ENCODE measurements at regions not wholly inside any gene's neighbourhood (a gene's known extent, or its start where the extent isn't known, plus 50 kb on each side); places are given as distances from the start of the nearest gene placed in this dataset.
"Not testable (repeated sequence)": the region's sequence is repeated elsewhere in the genome, so short reads cannot be mapped to it uniquely, and the experiment has no call there.

- no peak for DNase-seq (ENCODE audit: low spot score)
These were observed 165.9 kb upstream of the ARHGAP5 start for GRCh38 chr14:31911160-31911559.

GRCh38 chr14:31913370-31913769 is 163.7 kb upstream of the ARHGAP5 start:
- DNase-seq (ENCODE audit: low spot score) = no peak

GRCh38 chr14:31918289-31918688 is 158.8 kb upstream of the ARHGAP5 start:
- not testable (repeated sequence) for DNase-seq (ENCODE audit: low spot score)

GRCh38 chr14:31920001-31920400 is 157.1 kb upstream of the ARHGAP5 start:
- no peak for DNase-seq (ENCODE audit: low spot score)

DNA sequence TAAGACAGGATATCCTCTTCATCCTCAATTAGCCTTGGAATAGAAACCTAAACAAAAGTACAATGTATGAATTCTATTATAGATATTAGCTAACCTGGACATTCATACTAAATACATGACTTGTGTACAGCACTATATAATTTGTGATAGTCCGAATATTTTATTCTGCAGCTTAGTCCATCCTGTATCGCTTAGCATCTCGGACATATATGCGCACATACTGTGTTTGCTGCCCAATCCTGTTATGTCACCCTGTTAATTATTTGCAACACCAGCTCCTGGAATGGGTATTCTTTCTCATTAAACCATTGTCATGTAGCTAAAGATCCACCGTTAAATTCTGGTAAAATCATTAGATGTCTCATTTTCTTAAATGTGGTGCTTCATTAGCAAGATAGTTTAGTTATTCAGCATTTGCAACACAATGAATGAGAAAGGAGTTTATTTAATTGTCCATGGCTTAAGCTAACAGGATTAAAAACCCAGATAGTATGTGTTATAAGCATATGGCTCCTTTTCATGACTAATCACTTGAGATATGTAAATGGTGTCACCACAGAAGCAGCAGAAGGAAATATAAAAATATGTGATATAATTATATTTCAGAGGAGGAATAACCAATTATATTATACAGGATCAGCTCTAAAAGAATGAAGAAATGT is 156.0 kb upstream of the ARHGAP5 start:
- DNase-seq (ENCODE audit: low spot score) = no peak

DNA sequence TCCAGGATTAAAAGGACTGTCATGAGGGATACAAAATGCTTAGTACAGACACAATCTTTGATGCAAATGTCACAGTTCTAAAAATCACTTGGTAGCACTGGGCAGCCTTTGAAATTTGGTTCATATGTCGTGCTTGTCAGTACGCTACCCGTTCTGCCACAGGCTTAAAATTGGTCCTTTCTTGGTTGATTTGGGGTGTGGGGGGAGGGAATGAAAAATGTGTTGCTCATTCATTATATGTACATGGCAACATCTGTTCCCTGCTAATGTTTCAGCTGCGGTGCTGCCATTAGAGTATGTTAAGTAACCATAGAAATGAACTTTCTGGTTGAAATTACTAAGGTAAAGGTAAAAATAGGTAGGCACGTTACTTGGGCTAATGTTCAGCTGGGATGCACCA is 155.4 kb upstream of the ARHGAP5 start:
- no peak for DNase-seq (ENCODE audit: low spot score)

GRCh38 chr14:31926123-31926522 is 151.0 kb upstream of the ARHGAP5 start:
- DNase-seq (ENCODE audit: low spot score) = no peak

DNA sequence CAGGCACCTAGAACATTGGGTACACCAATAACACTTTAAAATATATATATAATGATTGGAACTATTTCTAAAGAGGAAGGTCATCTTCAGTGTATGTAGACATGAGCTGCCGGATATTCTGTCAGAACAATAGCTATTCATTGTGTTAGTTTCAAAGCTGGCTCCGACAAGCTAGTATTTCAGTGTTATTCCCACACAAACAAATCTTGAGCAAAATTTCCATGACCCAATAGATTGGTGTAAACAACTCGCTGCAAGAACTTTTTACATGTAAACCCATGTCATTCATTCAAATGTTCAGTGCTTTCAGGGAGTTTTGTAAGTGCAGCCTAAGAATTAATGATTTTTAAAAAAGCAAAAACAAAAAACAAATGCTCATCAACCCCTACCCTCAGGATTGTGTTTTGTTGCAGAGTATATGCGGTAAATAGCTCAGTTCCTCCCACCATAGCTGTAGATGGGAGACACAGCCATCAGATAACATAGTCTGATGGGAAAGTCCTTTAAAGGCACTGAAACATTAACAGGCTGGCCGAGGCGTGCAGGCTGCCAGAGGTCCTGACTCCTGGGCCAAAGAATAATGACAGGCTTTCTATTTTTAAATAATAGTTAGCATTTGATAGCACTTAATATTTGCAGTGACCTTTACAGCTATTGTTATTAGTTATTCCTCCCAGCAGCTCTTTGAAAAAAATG is 150.3 kb upstream of the ARHGAP5 start:
- no peak for DNase-seq (ENCODE audit: low spot score)

DNA sequence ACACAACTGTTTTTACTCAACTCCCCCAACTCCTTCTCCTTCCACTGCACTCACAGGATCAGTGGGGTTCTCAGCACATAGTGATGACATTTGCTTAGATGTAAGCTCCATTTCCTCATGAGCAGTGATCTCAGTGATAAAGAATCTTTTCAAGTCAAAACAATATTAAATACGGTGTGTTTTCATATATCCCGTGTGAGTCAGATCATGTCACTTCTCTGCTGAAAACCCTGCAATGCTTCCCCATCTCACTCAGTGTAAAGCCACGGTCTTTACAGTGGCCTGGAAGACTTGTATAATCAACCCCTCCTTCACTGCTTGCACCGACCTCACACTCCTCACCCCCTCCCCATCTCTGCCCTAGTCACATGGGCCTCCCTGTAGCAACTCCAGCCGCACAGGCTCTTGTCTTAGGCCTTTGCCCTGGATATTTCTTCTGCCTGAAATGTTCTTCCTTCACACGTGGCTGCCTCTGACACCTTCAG is 149.7 kb upstream of the ARHGAP5 start:
- peak; percentile 91 for DNase-seq (ENCODE audit: low spot score)

- DNase-seq (ENCODE audit: low spot score) = no peak
These were observed 147.0 kb upstream of the ARHGAP5 start for GRCh38 chr14:31930070-31930469.

DNA sequence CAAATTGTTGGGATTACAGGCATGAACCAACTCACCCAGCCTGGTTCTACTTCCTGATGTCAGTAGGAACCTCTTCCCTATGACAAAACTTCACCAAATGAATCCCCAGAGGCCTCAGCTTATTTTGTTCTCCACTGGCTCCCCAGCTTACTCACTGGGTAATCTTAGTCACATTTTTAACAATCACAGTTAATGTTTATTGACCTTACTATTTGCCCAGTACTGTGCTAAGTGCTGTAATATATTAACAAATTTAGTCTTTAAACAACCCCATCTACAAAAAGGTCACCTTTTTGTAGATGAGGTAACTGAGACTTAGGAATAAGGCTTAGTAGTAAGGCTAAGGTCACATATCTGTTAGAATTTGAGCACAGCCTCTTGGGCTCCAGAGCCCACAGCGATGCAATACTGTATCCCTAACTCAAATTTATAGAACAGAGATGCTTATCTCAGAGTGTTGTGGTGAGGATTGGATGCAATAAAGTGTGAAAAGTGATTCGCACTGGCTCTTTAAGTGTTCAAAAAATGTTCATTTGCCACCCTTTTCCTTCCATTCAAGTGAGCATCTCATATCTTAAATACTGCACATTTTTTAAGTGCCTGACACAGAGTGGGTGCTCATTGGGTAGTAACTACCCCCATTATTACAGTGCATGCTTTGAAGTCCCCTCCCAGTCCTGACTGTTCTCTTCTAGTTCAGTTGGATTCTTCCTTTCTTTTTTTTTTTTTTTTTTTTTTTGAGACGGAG is 146.4 kb upstream of the ARHGAP5 start:
- DNase-seq (ENCODE audit: low spot score) = no peak

GRCh38 chr14:31932675-31933074 is 144.4 kb upstream of the ARHGAP5 start:
- DNase-seq (ENCODE audit: low spot score) = no peak

- DNase-seq (ENCODE audit: low spot score) = peak; percentile 42
These were observed 143.4 kb upstream of the ARHGAP5 start for GRCh38 chr14:31933716-31934115.

GRCh38 chr14:31934767-31935266 is 142.3 kb upstream of the ARHGAP5 start:
- DNase-seq (ENCODE audit: low spot score) = peak; percentile 85

DNA sequence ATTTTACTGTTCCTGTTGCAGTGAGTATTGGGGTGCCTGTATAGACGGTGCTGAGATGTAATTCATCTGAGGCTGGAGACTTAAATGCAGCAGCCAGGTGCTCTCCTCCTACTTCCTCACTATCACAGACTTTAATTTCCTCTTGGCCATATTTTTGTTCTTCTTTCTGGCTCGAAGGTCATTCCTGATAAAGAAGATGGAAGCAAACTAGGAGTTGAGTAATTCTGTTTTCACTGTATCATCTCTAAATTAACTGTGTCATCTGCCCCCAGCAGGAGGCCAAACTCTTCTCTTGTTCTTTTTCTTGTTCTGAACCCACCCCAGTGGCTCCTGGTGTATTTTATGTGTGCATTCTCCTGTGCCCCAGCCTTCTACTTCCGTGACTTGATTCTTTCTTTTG is 141.7 kb upstream of the ARHGAP5 start:
- DNase-seq (ENCODE audit: low spot score) = no peak

- DNase-seq (ENCODE audit: low spot score) = no peak
These were observed 141.0 kb upstream of the ARHGAP5 start for GRCh38 chr14:31936115-31936514.

DNA sequence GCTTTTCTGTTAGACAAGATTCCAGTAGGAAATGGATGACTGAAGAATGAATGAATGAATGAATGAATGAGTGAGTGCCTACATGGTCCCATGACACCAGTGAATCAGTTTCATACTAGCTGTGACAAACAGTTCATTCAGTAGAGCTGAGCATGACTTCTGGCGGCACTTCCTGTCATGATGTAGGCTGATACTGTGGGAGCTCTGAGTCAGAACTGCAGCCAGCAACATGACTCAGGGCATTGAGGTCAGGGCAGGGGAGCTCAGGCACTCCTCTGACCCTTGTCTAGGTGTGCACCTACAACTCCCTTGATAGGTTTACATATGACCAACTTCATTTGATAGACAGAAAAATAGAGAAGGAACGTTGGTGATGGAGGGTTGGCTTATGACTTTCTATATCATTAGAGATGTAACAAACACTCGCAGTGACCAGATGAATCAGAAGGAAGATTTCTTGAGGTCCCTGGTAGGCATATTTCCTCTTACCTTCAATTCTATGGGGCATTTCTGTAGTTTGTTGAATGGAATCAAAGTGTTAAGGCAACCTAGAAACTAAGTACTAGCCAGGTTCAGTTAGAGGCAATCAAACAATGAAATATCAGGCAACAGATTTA is 139.3 kb upstream of the ARHGAP5 start:
- peak; percentile 60 for DNase-seq (ENCODE audit: low spot score)

DNA sequence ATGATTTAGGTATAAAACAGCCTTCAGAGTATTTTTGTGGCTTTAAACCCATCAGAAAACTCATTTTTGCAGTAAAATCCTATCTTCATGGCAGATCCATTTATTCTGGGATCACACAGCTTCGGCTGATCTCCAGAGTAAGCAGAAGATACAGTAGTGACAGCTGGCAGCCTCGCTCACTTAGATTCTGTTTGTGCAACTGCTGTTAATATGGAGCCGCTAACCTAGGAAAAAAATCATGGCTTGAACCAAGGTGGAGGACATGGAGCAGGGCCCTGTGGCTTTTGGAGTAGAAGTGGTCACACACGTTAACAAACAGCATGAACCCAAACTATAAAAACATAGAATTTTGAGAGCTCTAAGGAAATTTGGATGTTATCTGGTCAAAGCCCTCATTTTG is 137.2 kb upstream of the ARHGAP5 start:
- DNase-seq (ENCODE audit: low spot score) = no peak

DNA sequence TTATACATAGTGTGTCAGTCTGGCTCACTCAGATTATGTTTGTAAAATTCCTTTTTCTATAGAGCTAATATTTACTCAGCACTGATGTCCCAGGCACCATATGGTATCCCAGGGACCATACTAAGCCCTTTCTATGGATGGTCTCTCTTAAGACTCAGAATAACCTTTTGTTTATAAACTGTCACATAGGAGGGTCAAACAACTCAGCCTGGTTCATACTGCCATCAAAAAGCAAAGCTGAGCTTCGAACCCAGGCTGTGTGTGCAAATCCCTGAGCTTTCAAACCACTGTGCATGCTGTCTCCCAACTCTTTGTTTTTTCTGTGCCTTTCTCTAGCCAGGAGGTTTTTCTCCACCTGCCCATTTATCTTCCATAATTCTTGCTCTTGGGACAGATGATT is 135.6 kb upstream of the ARHGAP5 start:
- DNase-seq (ENCODE audit: low spot score) = no peak

GRCh38 chr14:31942166-31942841 is 134.8 kb upstream of the ARHGAP5 start:
- no peak for DNase-seq (ENCODE audit: low spot score)

DNA sequence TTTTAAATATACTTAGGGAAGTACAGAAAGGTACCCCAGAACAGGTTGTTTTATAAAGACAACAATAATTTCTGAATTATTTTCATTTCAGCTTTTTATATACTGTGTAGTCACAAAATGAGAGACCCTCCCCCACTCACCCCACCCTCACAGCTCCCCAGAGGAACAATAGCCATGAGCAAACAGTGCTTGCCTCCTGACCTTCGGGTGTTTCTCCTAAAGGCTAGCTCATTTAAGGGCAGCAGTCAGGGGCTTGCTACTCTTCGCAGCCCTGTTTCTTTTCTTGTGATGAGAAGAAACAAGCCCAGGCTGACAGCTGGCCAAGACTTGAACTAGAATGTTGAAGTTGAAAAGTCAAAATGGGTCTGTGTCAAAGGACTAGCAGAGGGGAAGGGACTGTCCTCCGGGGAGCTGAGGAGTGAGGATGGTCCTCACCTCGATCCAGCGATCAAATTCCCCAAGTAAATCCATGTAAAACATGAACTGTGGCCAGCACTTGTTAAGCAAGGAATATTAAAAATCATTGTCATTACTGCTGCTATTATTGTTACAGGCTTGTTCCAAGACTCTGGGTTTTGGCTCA is 133.8 kb upstream of the ARHGAP5 start:
- no peak for DNase-seq (ENCODE audit: low spot score)
